WERI-Rb-1 (cell line): ENCODE measurements at regions not wholly inside any gene's neighbourhood (a gene's known extent, or its start where the extent isn't known, plus 50 kb on each side); places are given as distances from the start of the nearest gene placed in this dataset.

Experiments used
- DNase-seq: peaks from one replicate; pipeline ENCODE4 v3.0.0-alpha.2; 2020
- H3K27ac ChIP-seq: fragments of 250-450 bp; sonication (Bioruptor Pico); 2 replicates; pipeline ENCODE4 v1.5.1; 2020; ENCODE audit warnings: mild to moderate bottlenecking, moderate library complexity
- H3K27me3 ChIP-seq: fragments of 250-450 bp; sonication (Bioruptor Pico); 2 replicates; pipeline ENCODE4 v1.5.1; 2021; ENCODE audit warnings: mild to moderate bottlenecking, low read depth, moderate library complexity; ENCODE audit not compliant: insufficient read depth, severe bottlenecking
- H3K36me3 ChIP-seq: fragments of 250-450 bp; sonication (Bioruptor Pico); 2 replicates; pipeline ENCODE4 v1.5.1; 2020; ENCODE audit warnings: mild to moderate bottlenecking, moderate library complexity
- H3K4me3 ChIP-seq: 2 replicates; pipeline ENCODE4 v1.5.1; 2011; ENCODE audit warnings: low read depth, mild to moderate bottlenecking, control low read depth, low read length
- H3K9me3 ChIP-seq: fragments of 250-450 bp; sonication (Bioruptor Pico); 2 replicates; pipeline ENCODE4 v1.5.1; 2021; ENCODE audit warnings: mild to moderate bottlenecking, moderate library complexity; ENCODE audit not compliant: severe bottlenecking
- TF ChIP-seq, protein P1 (sequence below): IDR thresholded peaks from 2 replicates; pipeline ENCODE4 v1.5.1; 2011; ENCODE audit warnings: low read depth, mild to moderate bottlenecking, control low read depth, inconsistent platforms, low read length

DNA sequence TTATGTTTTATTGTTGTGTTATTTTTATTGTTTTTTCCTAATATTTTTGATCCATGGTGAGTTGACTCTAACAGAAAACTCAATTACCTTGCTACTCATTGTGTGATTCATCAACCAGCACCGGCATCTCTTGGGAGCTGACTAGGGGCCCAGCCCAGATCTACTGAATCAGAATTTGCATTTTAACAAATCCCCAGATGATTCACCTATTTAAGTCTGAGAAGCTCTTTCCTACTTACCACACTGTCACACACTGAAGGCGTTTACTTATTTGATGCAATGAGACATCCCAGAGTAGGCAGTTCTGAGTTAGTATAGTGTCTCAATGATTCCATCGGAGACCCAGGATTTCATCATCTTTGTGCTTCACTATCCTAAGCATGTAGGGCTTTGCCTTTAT is 416.6 kb downstream of the RWDD3 start:
- Histone ChIP-seq H3K4me3 (no peak overlapping the region), H3K9me3 (no peaks in the 10 kb centered on the region), H3K27me3 (no peaks in the 10 kb centered on the region), H3K27ac (no peak overlapping the region), H3K36me3 (no peaks in the 10 kb centered on the region)
- TF ChIP-seq, protein P1, sequence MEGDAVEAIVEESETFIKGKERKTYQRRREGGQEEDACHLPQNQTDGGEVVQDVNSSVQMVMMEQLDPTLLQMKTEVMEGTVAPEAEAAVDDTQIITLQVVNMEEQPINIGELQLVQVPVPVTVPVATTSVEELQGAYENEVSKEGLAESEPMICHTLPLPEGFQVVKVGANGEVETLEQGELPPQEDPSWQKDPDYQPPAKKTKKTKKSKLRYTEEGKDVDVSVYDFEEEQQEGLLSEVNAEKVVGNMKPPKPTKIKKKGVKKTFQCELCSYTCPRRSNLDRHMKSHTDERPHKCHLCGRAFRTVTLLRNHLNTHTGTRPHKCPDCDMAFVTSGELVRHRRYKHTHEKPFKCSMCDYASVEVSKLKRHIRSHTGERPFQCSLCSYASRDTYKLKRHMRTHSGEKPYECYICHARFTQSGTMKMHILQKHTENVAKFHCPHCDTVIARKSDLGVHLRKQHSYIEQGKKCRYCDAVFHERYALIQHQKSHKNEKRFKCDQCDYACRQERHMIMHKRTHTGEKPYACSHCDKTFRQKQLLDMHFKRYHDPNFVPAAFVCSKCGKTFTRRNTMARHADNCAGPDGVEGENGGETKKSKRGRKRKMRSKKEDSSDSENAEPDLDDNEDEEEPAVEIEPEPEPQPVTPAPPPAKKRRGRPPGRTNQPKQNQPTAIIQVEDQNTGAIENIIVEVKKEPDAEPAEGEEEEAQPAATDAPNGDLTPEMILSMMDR: no peak
- DNase-seq: no peak

DNA sequence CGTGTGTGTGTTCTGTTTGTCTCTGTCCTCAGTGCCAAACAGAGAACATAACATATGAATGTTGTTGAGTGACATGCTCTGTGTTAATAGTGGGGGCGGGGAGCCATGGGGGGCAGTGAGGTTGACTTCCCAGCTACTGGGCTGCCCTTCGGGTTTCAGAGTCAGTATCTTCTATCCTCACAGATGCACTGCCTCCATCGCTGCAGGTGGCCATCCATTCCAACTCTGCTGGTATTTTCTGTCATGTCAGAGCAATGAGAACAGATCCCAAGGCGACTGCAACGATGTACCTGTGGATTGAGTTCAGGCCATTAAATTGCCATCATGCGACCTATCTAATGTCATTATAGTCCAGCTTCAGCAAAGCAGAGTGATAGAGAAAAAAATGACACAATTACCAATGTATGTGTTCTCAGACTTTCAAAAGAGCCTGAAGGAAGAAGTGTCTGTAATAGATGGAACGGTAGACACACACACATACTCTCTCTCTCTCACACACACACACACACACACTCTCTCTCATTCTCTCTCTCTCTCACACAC is 418.5 kb downstream of the RWDD3 start:
- Histone ChIP-seq H3K27me3 (no peaks in the 10 kb centered on the region), H3K4me3 (no peak overlapping the region), H3K9me3 (no peaks in the 10 kb centered on the region), H3K36me3 (no peaks in the 10 kb centered on the region), H3K27ac (no peak overlapping the region)
- no peak for DNase-seq
- TF ChIP-seq, protein P1: no peak

DNA sequence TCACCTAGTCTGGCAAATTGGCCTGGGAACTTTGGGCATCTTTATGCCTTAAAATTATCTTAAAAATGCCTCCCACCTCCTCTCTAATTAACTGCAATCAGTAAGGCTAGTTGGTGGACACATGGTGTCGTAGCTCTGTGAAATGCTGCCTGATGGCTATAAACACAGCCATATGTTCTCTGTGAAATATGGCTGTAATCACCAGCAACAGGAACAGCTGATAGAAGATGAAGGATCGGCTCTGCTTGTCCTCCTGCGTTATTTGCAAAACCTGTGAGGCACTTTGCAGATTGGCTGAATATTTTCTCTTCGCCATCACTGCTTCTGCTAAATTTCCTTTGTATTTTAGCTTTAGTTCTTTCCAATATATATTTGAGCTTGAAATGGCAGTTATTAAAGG is 419.6 kb downstream of the RWDD3 start:
- Histone ChIP-seq H3K4me3 (peak overlapping the region; percentile 21), H3K9me3 (no peaks in the 10 kb centered on the region), H3K36me3 (no peaks in the 10 kb centered on the region), H3K27ac (peak overlapping the region; percentile 9), H3K27me3 (no peaks in the 10 kb centered on the region)
- TF ChIP-seq, protein P1: no peak
- peak; percentile 18 for DNase-seq

DNA sequence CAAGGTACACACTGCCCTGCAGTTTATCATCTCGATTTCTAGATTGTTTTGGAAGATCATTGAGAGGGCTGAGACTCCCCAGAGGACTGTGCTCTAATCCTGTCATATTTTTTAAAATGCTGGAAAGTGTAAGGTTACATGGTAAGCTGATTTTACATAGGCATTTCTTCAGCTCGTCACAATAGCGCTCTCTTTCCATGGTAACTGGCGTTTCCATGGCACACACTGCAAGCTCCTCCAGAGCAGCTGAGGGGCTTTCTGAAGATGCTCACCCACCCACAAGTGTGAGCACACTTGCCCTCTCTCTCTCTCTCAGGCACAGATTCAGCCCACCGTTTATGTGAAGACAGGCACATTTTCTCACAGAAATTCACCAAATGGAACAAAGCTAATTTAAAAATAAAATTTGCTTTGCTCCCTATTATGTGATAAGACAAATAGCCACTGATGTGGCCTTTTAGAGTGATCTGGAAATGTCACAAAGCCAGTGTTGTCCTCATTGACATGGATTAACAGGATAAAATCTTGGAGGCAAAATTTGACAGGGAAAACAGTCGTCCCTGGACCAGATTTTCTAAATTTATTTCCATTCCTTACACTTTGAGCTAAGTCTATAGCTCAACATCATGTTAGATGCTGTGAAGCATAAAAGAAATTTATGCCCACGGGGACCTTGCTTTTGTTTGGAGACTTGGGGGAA is 421.5 kb downstream of the RWDD3 start:
- DNase-seq: no peak
- no peaks in the 10 kb centered on the region for H3K36me3 ChIP-seq
- H3K4me3 ChIP-seq: no peak overlapping the region
- H3K9me3 ChIP-seq: no peaks in the 10 kb centered on the region
- H3K27ac ChIP-seq: peak overlapping the region; percentile 21; the same call in 1 of the 2 replicates
- TF ChIP-seq, protein P1: no peak
- H3K27me3 ChIP-seq: no peaks in the 10 kb centered on the region

DNA sequence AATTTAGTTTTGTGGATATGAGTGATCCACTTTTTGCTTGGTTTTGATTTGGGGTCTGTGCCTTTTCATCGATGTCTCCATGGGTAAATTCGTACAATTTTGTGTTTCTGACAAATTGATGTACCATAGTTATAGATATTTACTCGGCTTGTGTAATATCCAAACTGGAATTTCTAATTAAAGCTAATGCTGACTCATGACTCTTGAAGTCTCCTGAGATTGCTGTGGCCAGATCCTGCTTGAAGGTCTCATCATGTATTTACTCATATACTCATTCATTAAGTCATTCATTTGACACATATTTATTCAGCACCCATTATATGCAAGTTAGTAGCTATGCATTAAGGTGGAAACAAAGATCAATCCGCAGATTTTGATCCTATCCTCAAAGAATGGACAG is 423.2 kb downstream of the RWDD3 start:
- H3K27me3 ChIP-seq: no peaks in the 10 kb centered on the region
- no peak overlapping the region for H3K4me3 ChIP-seq
- H3K36me3 ChIP-seq: no peaks in the 10 kb centered on the region
- H3K27ac ChIP-seq: no peak overlapping the region
- TF ChIP-seq, protein P1: no peak
- DNase-seq: no peak
- H3K9me3 ChIP-seq: no peaks in the 10 kb centered on the region

DNA sequence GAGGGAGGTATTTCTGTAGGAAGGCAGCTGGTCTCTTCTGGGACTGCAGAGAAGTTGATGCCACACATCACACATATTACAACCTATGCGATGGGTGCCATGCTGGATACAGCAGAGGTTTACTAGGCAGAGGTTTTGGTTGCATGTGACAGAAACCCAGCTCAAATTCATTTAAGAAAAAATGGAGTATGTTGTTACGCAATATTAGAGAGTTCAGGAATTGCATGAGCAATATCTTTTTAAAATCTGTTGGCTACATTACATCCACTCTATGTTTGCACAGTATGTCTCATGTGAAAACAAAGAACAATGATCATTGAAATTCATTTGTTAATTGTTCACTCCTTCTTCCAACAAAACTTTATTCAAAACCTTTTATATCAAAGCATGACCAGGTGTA is 425.2 kb downstream of the RWDD3 start:
- no peaks in the 10 kb centered on the region for H3K27me3 ChIP-seq
- no peaks in the 10 kb centered on the region for H3K36me3 ChIP-seq
- TF ChIP-seq, protein P1: no peak
- H3K4me3 ChIP-seq: no peak overlapping the region
- DNase-seq: no peak
- no peak overlapping the region for H3K27ac ChIP-seq
- no peaks in the 10 kb centered on the region for H3K9me3 ChIP-seq
